ENCODE measurements at regions not wholly inside any gene's neighbourhood (a gene's known extent, or its start where the extent isn't known, plus 50 kb on each side); places are given as distances from the start of the nearest gene placed in this dataset.

DNA sequence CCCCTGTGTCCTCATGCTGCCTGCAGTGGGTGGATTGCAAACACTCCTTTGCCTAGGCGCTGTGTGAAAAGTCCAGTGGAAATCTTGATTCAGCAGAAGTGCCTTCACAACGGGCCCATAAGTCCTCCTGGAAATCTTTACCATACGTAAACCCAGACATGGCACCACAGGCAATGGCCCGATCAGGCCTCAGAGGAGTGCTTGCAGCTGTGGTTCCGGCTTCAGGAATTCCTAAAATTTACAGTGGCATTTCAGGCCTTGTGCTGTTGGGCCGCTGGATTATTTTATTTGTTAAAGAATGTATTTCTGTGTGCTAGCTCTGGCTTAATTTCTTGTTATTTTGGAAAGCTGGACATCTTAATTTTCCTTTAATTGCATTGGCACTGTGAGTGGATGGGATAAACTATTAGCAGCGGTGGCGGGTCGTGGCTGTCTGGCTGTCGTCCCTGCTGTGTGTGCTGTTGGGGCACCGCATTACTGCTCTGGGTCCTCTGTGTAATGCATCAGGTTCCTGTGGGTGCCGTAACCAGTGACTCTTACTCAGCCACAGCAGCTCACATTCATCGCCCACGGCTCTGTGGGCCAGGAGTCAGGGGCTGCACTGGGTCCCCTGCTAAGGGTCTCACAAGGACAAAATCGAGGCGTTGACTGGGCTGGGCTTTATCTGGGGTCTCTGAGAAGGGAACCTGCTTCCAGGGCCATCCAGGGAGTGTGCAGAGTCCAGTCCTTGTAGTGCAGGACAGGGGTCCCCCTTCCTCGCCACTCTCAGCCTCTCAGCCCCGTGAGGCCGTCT lies 73.1 kb downstream of the RTP5 start:
- no peaks in the 10 kb centered on the region for H3K36me3 ChIP-seq (ENCODE audit: control insufficient read depth in 5 of 5, insufficient read depth in 5 of 5, low read length in 5 of 5)
- no peak overlapping the region for H3K27ac ChIP-seq (ENCODE audit: low read depth, low read length)
- peaks cover 2 to 18% (median 10%) of the 10 kb centered on the region in 5 donors for H3K4me1 ChIP-seq (ENCODE audit: control insufficient read depth in 5 of 5, insufficient read depth in 5 of 5, low read length in 5 of 5)
- H3K4me3 ChIP-seq (ENCODE audit: low read depth in 1 of 5, low read length in 5 of 5), result no peak overlapping the region
- no peak overlapping the region for H3K9ac ChIP-seq (ENCODE audit: low read length in 5 of 5)
- H3K27me3 ChIP-seq (ENCODE audit: control insufficient read depth in 5 of 5, insufficient read depth in 4 of 5, low read length in 5 of 5), result peaks cover 3 to 9% (median 4%) of the 10 kb centered on the region in 5 donors
- peaks cover 0 to 2% (median 0%) of the 10 kb centered on the region in 5 donors for H3K9me3 ChIP-seq (ENCODE audit: control insufficient read depth in 5 of 5, low read length in 5 of 5)

DNA sequence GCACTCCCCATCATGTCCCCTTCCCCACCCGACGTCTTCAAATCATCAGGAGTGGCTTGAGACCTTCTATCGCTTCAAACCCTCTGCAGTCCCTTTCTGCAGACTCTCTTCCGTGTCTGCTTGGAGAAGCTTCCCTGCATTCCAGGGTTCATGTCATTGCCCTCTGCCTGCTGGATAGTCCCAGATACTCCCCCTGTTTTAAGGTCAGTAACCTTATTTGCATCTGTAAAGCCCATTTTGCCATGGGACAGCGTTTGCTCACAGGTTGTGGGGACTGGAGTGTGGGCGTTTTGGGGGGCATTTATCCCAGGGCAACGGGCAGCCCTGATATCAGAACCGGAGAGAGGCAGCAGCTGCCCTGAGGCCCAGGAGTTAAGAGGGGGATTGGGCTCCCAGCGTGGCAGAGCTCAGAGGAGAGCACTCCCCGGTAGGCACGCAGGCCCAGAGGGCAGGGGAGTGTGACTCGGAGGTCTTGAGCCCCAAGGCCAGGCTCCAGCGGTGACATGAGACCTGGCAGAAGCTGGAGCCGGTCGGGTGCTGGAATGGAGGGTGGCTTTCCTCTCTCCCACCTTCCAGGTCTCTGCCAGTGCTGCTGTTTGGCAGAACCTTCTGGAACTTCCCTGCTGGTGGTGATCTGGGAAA lies 73.8 kb downstream of the RTP5 start:
- Histone ChIP-seq H3K9me3 (ENCODE audit: control insufficient read depth in 5 of 5, low read length in 5 of 5) (peaks cover 0 to 2% (median 0%) of the 10 kb centered on the region in 5 donors), H3K27ac (ENCODE audit: low read depth, low read length) (no peak overlapping the region), H3K36me3 (ENCODE audit: control insufficient read depth in 5 of 5, insufficient read depth in 5 of 5, low read length in 5 of 5) (no peaks in the 10 kb centered on the region), H3K4me1 (ENCODE audit: control insufficient read depth in 5 of 5, insufficient read depth in 5 of 5, low read length in 5 of 5) (peaks cover 2 to 18% (median 10%) of the 10 kb centered on the region in 5 donors), H3K27me3 (ENCODE audit: control insufficient read depth in 5 of 5, insufficient read depth in 4 of 5, low read length in 5 of 5) (peaks cover 3 to 13% (median 4%) of the 10 kb centered on the region in 5 donors), H3K9ac (ENCODE audit: low read length in 5 of 5) (peak overlapping the region in 1 of 5 donors; percentile 17), H3K4me3 (ENCODE audit: low read depth in 1 of 5, low read length in 5 of 5) (no peak overlapping the region)

DNA sequence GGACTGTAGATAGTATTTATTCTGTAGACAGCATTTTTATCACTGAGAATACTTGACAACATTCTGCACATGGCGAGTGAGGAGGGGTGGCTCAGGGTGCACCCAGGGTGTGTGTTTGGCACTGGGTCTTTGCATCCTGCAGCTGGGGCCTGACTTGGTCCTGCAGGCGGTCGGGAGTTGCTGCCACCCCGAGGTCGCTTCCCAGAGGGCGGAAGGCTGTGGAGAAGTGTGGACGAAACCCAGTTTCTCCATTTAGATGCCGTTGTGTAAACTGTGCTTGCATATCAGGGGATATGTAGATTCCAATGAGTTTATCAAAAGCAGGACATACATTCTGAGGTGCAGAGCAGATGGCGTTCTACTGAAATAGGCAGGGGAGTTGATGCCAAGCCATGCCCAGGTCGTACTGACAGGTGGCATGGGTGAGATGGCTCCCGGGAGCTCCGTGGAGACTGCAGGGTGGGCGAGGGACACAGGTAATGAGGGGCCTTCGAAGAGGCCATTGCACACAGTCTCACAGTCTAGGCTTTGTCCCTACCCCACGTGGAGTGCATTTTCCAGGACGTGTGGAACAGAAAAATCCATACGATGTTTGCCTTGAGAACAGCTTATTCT lies 74.5 kb downstream of the RTP5 start:
- peaks cover 0 to 2% (median 0%) of the 10 kb centered on the region in 5 donors for H3K9me3 ChIP-seq (ENCODE audit: control insufficient read depth in 5 of 5, low read length in 5 of 5)
- no peaks in the 10 kb centered on the region for H3K36me3 ChIP-seq (ENCODE audit: control insufficient read depth in 5 of 5, insufficient read depth in 5 of 5, low read length in 5 of 5)
- no peak overlapping the region for H3K4me3 ChIP-seq (ENCODE audit: low read depth in 1 of 5, low read length in 5 of 5)
- H3K27ac ChIP-seq (ENCODE audit: low read depth, low read length), result no peak overlapping the region
- peaks cover 2 to 16% (median 10%) of the 10 kb centered on the region in 5 donors for H3K4me1 ChIP-seq (ENCODE audit: control insufficient read depth in 5 of 5, insufficient read depth in 5 of 5, low read length in 5 of 5)
- peaks cover 4 to 13% (median 9%) of the 10 kb centered on the region in 5 donors for H3K27me3 ChIP-seq (ENCODE audit: control insufficient read depth in 5 of 5, insufficient read depth in 4 of 5, low read length in 5 of 5)
- H3K9ac ChIP-seq (ENCODE audit: low read length in 5 of 5), result no peak overlapping the region

DNA sequence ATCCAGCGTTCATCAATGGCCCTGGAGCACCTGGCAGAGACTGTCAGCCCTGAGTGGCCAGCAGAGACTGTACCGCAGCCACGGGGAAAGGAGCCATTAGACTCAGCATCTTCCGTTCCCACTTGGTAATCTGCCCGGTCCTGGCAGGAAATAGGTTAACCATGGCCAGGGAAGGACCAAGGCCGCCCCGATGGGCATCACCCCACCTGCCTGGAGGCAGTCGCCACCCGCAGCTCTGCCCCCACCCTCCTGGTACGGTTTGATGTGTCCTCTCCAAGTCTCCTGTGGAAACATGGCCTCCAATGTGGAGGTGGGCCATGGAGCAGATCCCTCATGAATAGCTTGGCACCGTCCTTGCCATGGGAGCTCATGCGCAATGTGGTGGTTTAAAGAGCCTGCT lies 75.3 kb downstream of the RTP5 start:
- H3K27me3 ChIP-seq (ENCODE audit: control insufficient read depth in 5 of 5, insufficient read depth in 4 of 5, low read length in 5 of 5), result peaks cover 4 to 16% (median 12%) of the 10 kb centered on the region in 5 donors
- no peak overlapping the region for H3K27ac ChIP-seq (ENCODE audit: low read depth, low read length)
- no peak overlapping the region for H3K4me3 ChIP-seq (ENCODE audit: low read depth in 1 of 5, low read length in 5 of 5)
- no peak overlapping the region for H3K9ac ChIP-seq (ENCODE audit: low read length in 5 of 5)
- no peaks in the 10 kb centered on the region for H3K36me3 ChIP-seq (ENCODE audit: control insufficient read depth in 5 of 5, insufficient read depth in 5 of 5, low read length in 5 of 5)
- peaks cover 0 to 2% (median 0%) of the 10 kb centered on the region in 5 donors for H3K9me3 ChIP-seq (ENCODE audit: control insufficient read depth in 5 of 5, low read length in 5 of 5)
- peaks cover 1 to 12% (median 10%) of the 10 kb centered on the region in 5 donors for H3K4me1 ChIP-seq (ENCODE audit: control insufficient read depth in 5 of 5, insufficient read depth in 5 of 5, low read length in 5 of 5)

DNA sequence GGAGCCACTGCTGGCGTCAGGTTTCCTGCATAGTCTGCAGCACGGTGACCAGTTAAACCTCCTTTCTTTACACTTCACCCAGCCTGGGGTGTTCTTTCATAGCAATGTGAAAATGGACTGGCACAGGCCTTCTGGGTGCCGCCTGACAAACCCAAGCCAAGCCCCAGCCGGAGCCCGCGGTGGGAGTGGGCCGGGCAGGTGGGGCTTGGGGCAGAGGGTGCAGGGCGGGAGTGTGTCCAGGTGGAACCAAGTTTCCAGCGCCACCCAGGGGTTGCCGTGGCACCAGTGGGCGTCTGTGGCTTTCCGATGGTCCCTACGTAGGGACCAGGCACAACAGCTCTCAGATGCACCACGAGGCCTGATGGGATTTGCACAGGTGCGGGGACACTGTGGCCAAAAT lies 75.8 kb downstream of the RTP5 start:
- peaks cover 0 to 12% (median 10%) of the 10 kb centered on the region in 5 donors for H3K4me1 ChIP-seq (ENCODE audit: control insufficient read depth in 5 of 5, insufficient read depth in 5 of 5, low read length in 5 of 5)
- H3K27me3 ChIP-seq (ENCODE audit: control insufficient read depth in 5 of 5, insufficient read depth in 4 of 5, low read length in 5 of 5), result peaks cover 9 to 19% (median 16%) of the 10 kb centered on the region in 5 donors
- peaks cover 0 to under 1% (median 0%) of the 10 kb centered on the region in 5 donors for H3K9me3 ChIP-seq (ENCODE audit: control insufficient read depth in 5 of 5, low read length in 5 of 5)
- H3K36me3 ChIP-seq (ENCODE audit: control insufficient read depth in 5 of 5, insufficient read depth in 5 of 5, low read length in 5 of 5), result no peaks in the 10 kb centered on the region
- no peak overlapping the region for H3K27ac ChIP-seq (ENCODE audit: low read depth, low read length)
- H3K9ac ChIP-seq (ENCODE audit: low read length in 5 of 5), result no peak overlapping the region
- no peak overlapping the region for H3K4me3 ChIP-seq (ENCODE audit: low read depth in 1 of 5, low read length in 5 of 5)

DNA sequence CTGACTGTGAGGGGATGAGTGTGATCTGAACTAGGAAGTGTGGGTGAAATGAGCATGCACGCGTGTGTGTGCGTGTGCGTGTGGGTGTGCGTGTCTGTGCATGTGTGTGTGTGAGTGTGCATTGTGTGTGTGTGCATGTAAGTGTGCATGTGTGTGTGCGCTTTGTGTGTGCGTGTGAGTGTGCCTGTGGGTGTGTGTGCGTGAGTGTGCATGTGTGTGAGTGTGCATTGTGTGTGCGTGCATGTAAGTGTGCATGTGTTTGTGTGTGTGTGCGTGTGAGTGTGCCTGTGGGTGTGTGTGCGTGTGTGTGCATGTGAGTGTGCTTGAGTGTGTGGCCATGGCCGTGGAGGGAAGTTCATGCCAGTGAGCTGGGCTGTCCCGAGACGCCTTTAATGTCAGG lies 76.3 kb downstream of the RTP5 start:
- Histone ChIP-seq H3K27ac (ENCODE audit: low read depth, low read length) (no peak overlapping the region), H3K27me3 (ENCODE audit: control insufficient read depth in 5 of 5, insufficient read depth in 4 of 5, low read length in 5 of 5) (peaks cover 13 to 19% (median 18%) of the 10 kb centered on the region in 5 donors), H3K4me3 (ENCODE audit: low read depth in 1 of 5, low read length in 5 of 5) (no peak overlapping the region), H3K36me3 (ENCODE audit: control insufficient read depth in 5 of 5, insufficient read depth in 5 of 5, low read length in 5 of 5) (no peaks in the 10 kb centered on the region), H3K9ac (ENCODE audit: low read length in 5 of 5) (no peak overlapping the region), H3K9me3 (ENCODE audit: control insufficient read depth in 5 of 5, low read length in 5 of 5) (no peaks in the 10 kb centered on the region), H3K4me1 (ENCODE audit: control insufficient read depth in 5 of 5, insufficient read depth in 5 of 5, low read length in 5 of 5) (peaks cover 3 to 17% (median 10%) of the 10 kb centered on the region in 5 donors)

DNA sequence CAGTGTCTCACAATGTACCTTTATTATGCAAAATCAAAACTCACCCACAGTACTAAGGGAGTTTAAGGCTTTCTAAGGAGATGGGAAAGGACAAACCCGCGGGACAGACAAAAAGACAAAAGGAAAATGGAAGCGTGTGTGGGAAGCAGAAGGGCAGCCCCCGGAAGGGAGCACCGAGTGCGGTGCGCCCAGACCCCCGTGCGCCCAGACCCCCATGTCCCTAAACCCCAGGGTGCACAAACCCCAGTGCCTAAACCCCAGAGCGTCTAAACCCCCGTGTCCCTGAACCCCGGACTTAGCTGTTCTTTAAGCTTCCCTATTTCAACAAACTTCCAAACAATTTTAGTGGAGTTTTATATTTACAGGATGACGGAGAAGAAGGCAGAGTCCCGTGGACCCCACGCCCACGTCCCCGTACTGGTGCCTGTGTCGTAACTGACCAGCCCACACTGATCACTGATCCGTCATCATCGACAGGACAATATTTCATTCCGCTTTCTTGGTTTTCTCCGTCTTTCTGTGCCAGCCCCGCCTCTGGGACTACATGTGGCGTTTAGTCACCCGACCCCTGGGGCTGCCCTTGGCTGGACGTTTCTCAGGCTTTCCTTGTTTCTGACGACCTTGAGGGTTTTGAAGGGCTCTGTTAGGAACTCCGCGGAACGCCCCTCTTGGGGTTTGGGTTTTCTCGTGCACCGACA lies 76.9 kb downstream of the RTP5 start:
- no peak overlapping the region for H3K9ac ChIP-seq (ENCODE audit: low read length in 5 of 5)
- H3K4me3 ChIP-seq (ENCODE audit: low read depth in 1 of 5, low read length in 5 of 5), result no peak overlapping the region
- H3K27ac ChIP-seq (ENCODE audit: low read depth, low read length), result no peak overlapping the region
- no peaks in the 10 kb centered on the region for H3K36me3 ChIP-seq (ENCODE audit: control insufficient read depth in 5 of 5, insufficient read depth in 5 of 5, low read length in 5 of 5)
- no peaks in the 10 kb centered on the region for H3K9me3 ChIP-seq (ENCODE audit: control insufficient read depth in 5 of 5, low read length in 5 of 5)
- peaks cover 7 to 16% (median 11%) of the 10 kb centered on the region in 5 donors for H3K4me1 ChIP-seq (ENCODE audit: control insufficient read depth in 5 of 5, insufficient read depth in 5 of 5, low read length in 5 of 5)
- H3K27me3 ChIP-seq (ENCODE audit: control insufficient read depth in 5 of 5, insufficient read depth in 4 of 5, low read length in 5 of 5), result peaks cover 13 to 19% (median 18%) of the 10 kb centered on the region in 5 donors

DNA sequence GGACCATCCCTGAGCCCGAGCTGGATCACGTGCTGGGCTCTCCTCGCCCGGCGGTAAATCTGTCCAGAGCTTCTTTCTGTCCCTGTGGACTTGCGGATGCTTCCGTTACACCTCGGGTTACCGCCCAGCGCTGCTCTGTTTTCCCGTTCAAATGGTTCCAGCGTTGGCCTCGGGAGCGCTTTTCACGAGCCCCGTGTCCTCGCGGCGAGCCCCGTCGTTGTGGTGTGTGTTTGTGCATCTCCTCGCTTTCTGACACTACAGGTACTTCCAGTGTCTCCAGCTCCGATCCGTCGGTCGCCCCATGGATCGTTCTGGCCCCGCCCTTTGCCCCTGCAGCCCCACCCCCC lies 77.4 kb downstream of the RTP5 start:
- Histone ChIP-seq H3K9me3 (ENCODE audit: control insufficient read depth in 5 of 5, low read length in 5 of 5) (no peaks in the 10 kb centered on the region), H3K4me1 (ENCODE audit: control insufficient read depth in 5 of 5, insufficient read depth in 5 of 5, low read length in 5 of 5) (peaks cover 6 to 12% (median 8%) of the 10 kb centered on the region in 5 donors), H3K36me3 (ENCODE audit: control insufficient read depth in 5 of 5, insufficient read depth in 5 of 5, low read length in 5 of 5) (no peaks in the 10 kb centered on the region), H3K27ac (ENCODE audit: low read depth, low read length) (no peak overlapping the region), H3K4me3 (ENCODE audit: low read depth in 1 of 5, low read length in 5 of 5) (no peak overlapping the region), H3K27me3 (ENCODE audit: control insufficient read depth in 5 of 5, insufficient read depth in 4 of 5, low read length in 5 of 5) (peaks cover 13 to 19% (median 18%) of the 10 kb centered on the region in 5 donors), H3K9ac (ENCODE audit: low read length in 5 of 5) (no peak overlapping the region)

DNA sequence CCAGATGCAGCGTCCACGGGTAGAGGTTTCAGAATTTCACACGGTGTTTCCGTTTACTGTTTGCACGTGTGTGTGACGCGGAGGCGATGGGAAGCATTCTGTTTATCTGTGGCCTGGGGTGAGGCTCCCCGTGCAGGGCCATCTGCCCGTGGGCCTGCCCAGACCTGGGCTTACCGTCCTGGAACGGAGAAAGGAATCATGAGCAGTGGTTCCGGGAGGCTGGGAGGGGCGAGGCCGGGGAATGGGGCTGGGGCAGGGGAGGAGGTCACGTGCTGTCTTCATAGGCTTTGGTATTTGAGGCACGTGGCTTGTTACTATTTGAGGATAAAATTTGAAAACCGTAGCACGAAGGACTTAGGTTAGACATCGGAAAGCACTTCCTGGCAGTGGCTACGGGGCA lies 77.9 kb downstream of the RTP5 start:
- Histone ChIP-seq H3K27me3 (ENCODE audit: control insufficient read depth in 5 of 5, insufficient read depth in 4 of 5, low read length in 5 of 5) (peaks cover 13 to 19% (median 18%) of the 10 kb centered on the region in 5 donors), H3K27ac (ENCODE audit: low read depth, low read length) (no peak overlapping the region), H3K9me3 (ENCODE audit: control insufficient read depth in 5 of 5, low read length in 5 of 5) (no peaks in the 10 kb centered on the region), H3K4me3 (ENCODE audit: low read depth in 1 of 5, low read length in 5 of 5) (no peak overlapping the region), H3K36me3 (ENCODE audit: control insufficient read depth in 5 of 5, insufficient read depth in 5 of 5, low read length in 5 of 5) (no peaks in the 10 kb centered on the region), H3K4me1 (ENCODE audit: control insufficient read depth in 5 of 5, insufficient read depth in 5 of 5, low read length in 5 of 5) (peaks cover 3 to 12% (median 8%) of the 10 kb centered on the region in 5 donors), H3K9ac (ENCODE audit: low read length in 5 of 5) (no peak overlapping the region)
